Hepatocyte (in vitro differentiated cells): ENCODE measurements at regions not wholly inside any gene's neighbourhood (a gene's known extent, or its start where the extent isn't known, plus 50 kb on each side); places are given as distances from the start of the nearest gene placed in this dataset.

Experiments used
- EZH2 ChIP-seq: fragments of 200-600 bp; sonication (generic); IDR thresholded peaks from 2 replicates; pipeline ENCODE4 v1.6.1; 2016; ENCODE audit warnings: antibody characterized with exemption, mild to moderate bottlenecking, borderline replicate concordance
- EZH2phosphoT487 ChIP-seq: fragments of 200-600 bp; sonication (generic); IDR thresholded peaks from one replicate; pipeline ENCODE4 v1.6.1; 2018; ENCODE audit warnings: antibody characterized with exemption, mild to moderate bottlenecking, low read depth, moderate library complexity; ENCODE audit not compliant: unreplicated experiment, severe bottlenecking
- TF ChIP-seq, protein P1 (sequence below): fragments of 200-600 bp; sonication (generic); IDR thresholded peaks from 2 replicates; pipeline ENCODE4 v1.5.1; 2016; ENCODE audit warnings: antibody characterized with exemption, mild to moderate bottlenecking; ENCODE audit not compliant: poor library complexity

DNA sequence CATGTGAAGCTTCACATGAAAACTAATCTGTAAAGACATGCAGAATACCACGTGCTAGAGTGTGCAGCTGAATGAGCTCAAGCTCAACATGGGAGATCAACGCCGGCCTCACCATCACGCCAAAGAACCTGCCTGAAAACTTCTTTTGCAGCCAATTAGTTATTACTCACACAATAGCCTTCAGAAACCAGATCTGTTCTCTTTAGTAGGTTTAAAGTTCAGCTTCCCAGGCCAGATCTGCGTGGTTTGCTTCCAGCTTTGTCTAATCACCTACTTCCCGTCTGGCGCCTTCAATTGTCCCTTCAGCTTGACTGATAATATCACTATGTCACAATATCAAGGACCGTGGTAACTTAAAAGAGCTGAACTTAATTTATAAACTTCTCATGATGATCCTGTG is 68.0 kb upstream of the ZNF236 start:
- TF ChIP-seq, protein P1, sequence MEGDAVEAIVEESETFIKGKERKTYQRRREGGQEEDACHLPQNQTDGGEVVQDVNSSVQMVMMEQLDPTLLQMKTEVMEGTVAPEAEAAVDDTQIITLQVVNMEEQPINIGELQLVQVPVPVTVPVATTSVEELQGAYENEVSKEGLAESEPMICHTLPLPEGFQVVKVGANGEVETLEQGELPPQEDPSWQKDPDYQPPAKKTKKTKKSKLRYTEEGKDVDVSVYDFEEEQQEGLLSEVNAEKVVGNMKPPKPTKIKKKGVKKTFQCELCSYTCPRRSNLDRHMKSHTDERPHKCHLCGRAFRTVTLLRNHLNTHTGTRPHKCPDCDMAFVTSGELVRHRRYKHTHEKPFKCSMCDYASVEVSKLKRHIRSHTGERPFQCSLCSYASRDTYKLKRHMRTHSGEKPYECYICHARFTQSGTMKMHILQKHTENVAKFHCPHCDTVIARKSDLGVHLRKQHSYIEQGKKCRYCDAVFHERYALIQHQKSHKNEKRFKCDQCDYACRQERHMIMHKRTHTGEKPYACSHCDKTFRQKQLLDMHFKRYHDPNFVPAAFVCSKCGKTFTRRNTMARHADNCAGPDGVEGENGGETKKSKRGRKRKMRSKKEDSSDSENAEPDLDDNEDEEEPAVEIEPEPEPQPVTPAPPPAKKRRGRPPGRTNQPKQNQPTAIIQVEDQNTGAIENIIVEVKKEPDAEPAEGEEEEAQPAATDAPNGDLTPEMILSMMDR: no peak
- TF ChIP-seq EZH2phosphoT487: no peak
- no peak for TF ChIP-seq EZH2
